Loucy (cell line): ENCODE measurements at regions not wholly inside any gene's neighbourhood (a gene's known extent, or its start where the extent isn't known, plus 50 kb on each side); places are given as distances from the start of the nearest gene placed in this dataset.

Experiments
- H2AFZ ChIP-seq: fragments of 200-600 bp; sonication (generic); 2 replicates; pipeline ENCODE4 v1.6.0; 2016; ENCODE audit warnings: antibody characterized with exemption, mild to moderate bottlenecking, low read length, moderate library complexity
- H3F3A ChIP-seq: fragments of 200-600 bp; 2 replicates; pipeline ENCODE4 v1.6.0; 2016; ENCODE audit warnings: antibody characterized with exemption, low read depth, mild to moderate bottlenecking
- H3K27me3 ChIP-seq: fragments of 200-600 bp; sonication (generic); 2 replicates; pipeline ENCODE4 v1.6.1; 2014; ENCODE audit warnings: low read length, mild to moderate bottlenecking; ENCODE audit not compliant: insufficient read depth, poor library complexity, severe bottlenecking
- H3K36me3 ChIP-seq: fragments of 200-600 bp; sonication (generic); 2 replicates; pipeline ENCODE4 v1.6.1; 2016; ENCODE audit warnings: low read length; ENCODE audit not compliant: insufficient read depth
- H3K4me1 ChIP-seq: fragments of 200-600 bp; sonication (generic); 2 replicates; pipeline ENCODE4 v1.5.1; 2014; ENCODE audit warnings: low read length, mild to moderate bottlenecking; ENCODE audit not compliant: insufficient read depth, poor library complexity, severe bottlenecking
- H3K4me2 ChIP-seq: fragments of 200-600 bp; sonication (generic); 2 replicates; pipeline ENCODE4 v1.6.0; 2014; ENCODE audit warnings: antibody characterized with exemption, low read length, low read depth, mild to moderate bottlenecking; ENCODE audit not compliant: poor library complexity, severe bottlenecking
- H3K4me3 ChIP-seq: fragments of 200-600 bp; sonication (generic); 2 replicates; pipeline ENCODE4 v1.5.1; 2014; ENCODE audit warnings: low read length, mild to moderate bottlenecking, mixed read lengths; ENCODE audit not compliant: poor library complexity, severe bottlenecking
- H3K79me2 ChIP-seq: fragments of 200-600 bp; sonication (generic); 2 replicates; pipeline ENCODE4 v1.6.1; 2014; ENCODE audit warnings: low read length; ENCODE audit not compliant: insufficient read depth
- H3K9ac ChIP-seq: fragments of 200-600 bp; sonication (generic); 2 replicates; pipeline ENCODE4 v1.6.0; 2014; ENCODE audit warnings: mild to moderate bottlenecking, low read depth, low read length, moderate library complexity; ENCODE audit not compliant: poor library complexity, severe bottlenecking
- H3K9me2 ChIP-seq: fragments of 200-600 bp; sonication (generic); replicated peaks from 2 replicates; pipeline ENCODE4 v1.6.1; 2016; ENCODE audit warnings: low read depth, low read length, mixed read lengths
- H3K9me3 ChIP-seq: fragments of 200-600 bp; sonication (generic); 2 replicates; pipeline ENCODE4 v1.6.1; 2014; ENCODE audit warnings: mild to moderate bottlenecking, antibody characterized with exemption, low read length, low read depth; ENCODE audit not compliant: insufficient read depth
- H4K20me1 ChIP-seq: fragments of 200-600 bp; sonication (generic); 2 replicates; pipeline ENCODE4 v1.6.0; 2014; ENCODE audit warnings: antibody characterized with exemption, low read length, mild to moderate bottlenecking; ENCODE audit not compliant: insufficient read depth, poor library complexity, severe bottlenecking
- EZH2phosphoT487 ChIP-seq: fragments of 200-600 bp; IDR thresholded peaks from 2 replicates; pipeline ENCODE4 v1.6.1; 2018; ENCODE audit warnings: antibody characterized with exemption, mild to moderate bottlenecking, moderate library complexity, borderline replicate concordance
- TF ChIP-seq, protein P1 (sequence below): fragments of 200-600 bp; sonication (generic); conservative IDR thresholded peaks from 2 replicates; pipeline ENCODE4 v1.5.1; 2014; ENCODE audit warnings: mild to moderate bottlenecking, antibody characterized with exemption, low read length

DNA sequence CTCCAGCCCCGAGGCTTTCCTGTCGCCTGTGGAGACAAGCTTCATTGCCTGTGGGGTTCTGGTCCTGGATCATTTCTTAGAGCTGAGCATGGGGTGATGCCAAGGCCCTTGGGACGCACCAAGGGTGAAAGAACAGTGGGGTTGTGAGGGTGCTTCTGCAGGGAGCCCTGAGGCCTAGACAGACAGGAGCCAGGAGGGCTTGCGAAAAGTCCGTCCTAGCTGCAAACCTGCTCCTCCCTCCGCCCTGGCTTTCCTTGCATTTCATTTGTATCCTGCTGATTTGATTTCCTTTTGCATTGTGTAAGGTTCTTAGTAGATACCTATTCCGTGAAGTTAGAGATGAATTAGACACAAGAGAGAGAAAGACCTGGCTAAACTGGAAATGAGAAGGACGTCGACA, 286.9 kb upstream of the C2CD4B start:
- no peak overlapping the region for H2AFZ ChIP-seq
- no peaks in the 10 kb centered on the region for H4K20me1 ChIP-seq
- no peaks in the 10 kb centered on the region for H3K9me2 ChIP-seq
- H3K4me3 ChIP-seq: no peak overlapping the region
- H3K36me3 ChIP-seq: no peaks in the 10 kb centered on the region
- no peaks in the 10 kb centered on the region for H3K27me3 ChIP-seq
- no peak overlapping the region for H3K9ac ChIP-seq
- H3K79me2 ChIP-seq: no peaks in the 10 kb centered on the region
- H3K9me3 ChIP-seq: no peaks in the 10 kb centered on the region
- H3K4me1 ChIP-seq: no peaks in the 10 kb centered on the region
- H3F3A ChIP-seq: no peaks in the 10 kb centered on the region
- TF ChIP-seq EZH2phosphoT487: no peak
- TF ChIP-seq, protein P1, sequence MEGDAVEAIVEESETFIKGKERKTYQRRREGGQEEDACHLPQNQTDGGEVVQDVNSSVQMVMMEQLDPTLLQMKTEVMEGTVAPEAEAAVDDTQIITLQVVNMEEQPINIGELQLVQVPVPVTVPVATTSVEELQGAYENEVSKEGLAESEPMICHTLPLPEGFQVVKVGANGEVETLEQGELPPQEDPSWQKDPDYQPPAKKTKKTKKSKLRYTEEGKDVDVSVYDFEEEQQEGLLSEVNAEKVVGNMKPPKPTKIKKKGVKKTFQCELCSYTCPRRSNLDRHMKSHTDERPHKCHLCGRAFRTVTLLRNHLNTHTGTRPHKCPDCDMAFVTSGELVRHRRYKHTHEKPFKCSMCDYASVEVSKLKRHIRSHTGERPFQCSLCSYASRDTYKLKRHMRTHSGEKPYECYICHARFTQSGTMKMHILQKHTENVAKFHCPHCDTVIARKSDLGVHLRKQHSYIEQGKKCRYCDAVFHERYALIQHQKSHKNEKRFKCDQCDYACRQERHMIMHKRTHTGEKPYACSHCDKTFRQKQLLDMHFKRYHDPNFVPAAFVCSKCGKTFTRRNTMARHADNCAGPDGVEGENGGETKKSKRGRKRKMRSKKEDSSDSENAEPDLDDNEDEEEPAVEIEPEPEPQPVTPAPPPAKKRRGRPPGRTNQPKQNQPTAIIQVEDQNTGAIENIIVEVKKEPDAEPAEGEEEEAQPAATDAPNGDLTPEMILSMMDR: no peak
- no peak overlapping the region for H3K4me2 ChIP-seq

DNA sequence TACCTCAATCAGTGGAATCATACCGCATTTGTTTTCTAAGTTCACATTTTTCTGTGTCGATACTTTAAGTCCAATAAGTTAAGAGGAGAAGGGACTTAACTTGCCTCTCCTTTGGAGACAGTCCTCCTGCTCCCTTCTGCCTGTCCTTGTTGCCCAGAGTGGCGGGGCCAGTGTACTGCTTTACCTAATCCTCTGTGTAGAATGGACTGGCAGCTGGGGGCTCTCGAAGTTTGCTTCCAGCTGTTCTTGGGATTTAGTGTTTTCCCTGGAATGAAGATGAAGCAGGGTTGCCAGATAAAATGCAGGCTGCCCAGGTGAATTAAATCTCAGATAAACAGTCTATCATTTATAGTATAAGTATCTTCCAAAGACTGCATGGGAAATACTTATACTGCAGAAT, 287.6 kb upstream of the C2CD4B start:
- Histone ChIP-seq H3K79me2 (no peaks in the 10 kb centered on the region), H3K27me3 (no peaks in the 10 kb centered on the region), H3K9me2 (no peaks in the 10 kb centered on the region), H3K9ac (no peak overlapping the region), H4K20me1 (no peaks in the 10 kb centered on the region), H3K4me2 (no peak overlapping the region), H3K9me3 (no peaks in the 10 kb centered on the region), H3K4me1 (no peaks in the 10 kb centered on the region), H3F3A (no peaks in the 10 kb centered on the region), H2AFZ (no peak overlapping the region), H3K36me3 (no peaks in the 10 kb centered on the region), H3K4me3 (no peak overlapping the region)
- TF ChIP-seq, protein P1: no peak
- no peak for TF ChIP-seq EZH2phosphoT487

DNA sequence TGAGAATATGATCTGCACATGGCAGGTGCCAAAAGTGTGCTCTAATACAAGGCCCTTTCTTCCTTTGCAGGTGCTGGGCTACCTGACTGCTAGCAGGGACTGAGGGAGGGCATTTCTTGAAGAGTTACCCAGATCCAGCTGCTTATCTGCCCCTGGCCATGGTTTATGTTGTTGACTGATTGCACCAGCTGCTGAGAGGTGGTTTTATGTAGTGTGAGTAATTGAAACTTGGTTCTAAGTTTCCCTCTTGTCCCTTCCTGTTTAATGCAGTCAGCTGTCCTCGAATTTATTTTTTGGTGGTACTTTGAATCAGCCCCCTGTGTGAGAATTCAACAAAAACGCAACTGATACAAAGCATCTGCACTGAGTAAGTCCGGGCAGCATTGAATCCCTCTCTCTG, 288.3 kb upstream of the C2CD4B start:
- H3K9ac ChIP-seq: no peak overlapping the region
- H3K4me2 ChIP-seq: no peak overlapping the region
- no peaks in the 10 kb centered on the region for H3K9me3 ChIP-seq
- TF ChIP-seq, protein P1: no peak
- TF ChIP-seq EZH2phosphoT487: no peak
- no peak overlapping the region for H3K4me3 ChIP-seq
- H3K36me3 ChIP-seq: no peaks in the 10 kb centered on the region
- no peak overlapping the region for H2AFZ ChIP-seq
- H3K4me1 ChIP-seq: no peaks in the 10 kb centered on the region
- no peaks in the 10 kb centered on the region for H3K27me3 ChIP-seq
- no peaks in the 10 kb centered on the region for H3K9me2 ChIP-seq
- no peaks in the 10 kb centered on the region for H3F3A ChIP-seq
- H3K79me2 ChIP-seq: no peaks in the 10 kb centered on the region
- H4K20me1 ChIP-seq: no peaks in the 10 kb centered on the region
